Keratinocyte (primary cell): ENCODE measurements at regions not wholly inside any gene's neighbourhood (a gene's known extent, or its start where the extent isn't known, plus 50 kb on each side); places are given as distances from the start of the nearest gene placed in this dataset.
"Not testable (repeated sequence)": the region's sequence is repeated elsewhere in the genome, so short reads cannot be mapped to it uniquely, and the experiment has no call there.

ENCODE experiments used
- EZH2 ChIP-seq: IDR thresholded peaks from one replicate; pipeline ENCODE4 v1.6.1; 2012; ENCODE audit warnings: inconsistent platforms, mild to moderate bottlenecking, low read length, moderate library complexity
- TF ChIP-seq, protein P1 (sequence below), 3 experiments: IDR thresholded peaks in 1 of 3; conservative IDR thresholded peaks in 1 of 3; optimal IDR thresholded peaks in 1 of 3; 2 replicates in 2 of 3; 3 replicates in 1 of 3; pipeline versions ENCODE3 to v1.5.1; 2011; ENCODE audit warnings: low read length in 3 of 3, mild to moderate bottlenecking in 3 of 3, moderate library complexity in 2 of 3, control low read depth in 1 of 3, inconsistent platforms in 1 of 3; ENCODE audit not compliant: insufficient read depth in 2 of 3; ENCODE audit errors: extremely low read depth in 1 of 3

DNA sequence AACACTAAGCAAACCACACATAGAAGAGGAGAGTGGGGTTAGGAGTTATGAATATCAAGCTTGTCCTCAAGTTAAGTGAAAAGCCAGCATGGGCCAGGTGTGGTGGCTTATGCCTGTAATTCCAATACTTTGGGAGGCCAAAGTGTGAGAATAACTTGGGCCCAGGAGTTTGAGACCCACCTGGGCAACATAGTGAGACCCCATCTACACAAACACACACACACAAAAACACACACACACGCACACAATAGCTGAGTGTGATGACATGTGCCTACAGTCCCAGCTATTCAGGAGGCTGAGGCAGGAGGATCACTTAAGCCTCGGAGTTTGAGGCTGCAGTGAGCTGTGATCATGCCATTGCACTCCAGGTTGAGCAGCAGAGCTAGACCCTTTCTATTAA lies 69.7 kb downstream of the PPIAL4G start:
- TF ChIP-seq, protein P1, sequence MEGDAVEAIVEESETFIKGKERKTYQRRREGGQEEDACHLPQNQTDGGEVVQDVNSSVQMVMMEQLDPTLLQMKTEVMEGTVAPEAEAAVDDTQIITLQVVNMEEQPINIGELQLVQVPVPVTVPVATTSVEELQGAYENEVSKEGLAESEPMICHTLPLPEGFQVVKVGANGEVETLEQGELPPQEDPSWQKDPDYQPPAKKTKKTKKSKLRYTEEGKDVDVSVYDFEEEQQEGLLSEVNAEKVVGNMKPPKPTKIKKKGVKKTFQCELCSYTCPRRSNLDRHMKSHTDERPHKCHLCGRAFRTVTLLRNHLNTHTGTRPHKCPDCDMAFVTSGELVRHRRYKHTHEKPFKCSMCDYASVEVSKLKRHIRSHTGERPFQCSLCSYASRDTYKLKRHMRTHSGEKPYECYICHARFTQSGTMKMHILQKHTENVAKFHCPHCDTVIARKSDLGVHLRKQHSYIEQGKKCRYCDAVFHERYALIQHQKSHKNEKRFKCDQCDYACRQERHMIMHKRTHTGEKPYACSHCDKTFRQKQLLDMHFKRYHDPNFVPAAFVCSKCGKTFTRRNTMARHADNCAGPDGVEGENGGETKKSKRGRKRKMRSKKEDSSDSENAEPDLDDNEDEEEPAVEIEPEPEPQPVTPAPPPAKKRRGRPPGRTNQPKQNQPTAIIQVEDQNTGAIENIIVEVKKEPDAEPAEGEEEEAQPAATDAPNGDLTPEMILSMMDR (optimal IDR thresholded peaks at IDR 0.05 in 1 of 3, IDR thresholded peaks at IDR 0.05 in 1 of 3, conservative IDR thresholded peaks at IDR 0.05 in 1 of 3; ENCODE audit: extremely low read depth in 1 of 3, insufficient read depth in 2 of 3, low read length in 3 of 3), result not testable (repeated sequence)
- TF ChIP-seq EZH2, result not testable (repeated sequence)
